ENCODE measurements at regions not wholly inside any gene's neighbourhood (a gene's known extent, or its start where the extent isn't known, plus 50 kb on each side); places are given as distances from the start of the nearest gene placed in this dataset.

DNA sequence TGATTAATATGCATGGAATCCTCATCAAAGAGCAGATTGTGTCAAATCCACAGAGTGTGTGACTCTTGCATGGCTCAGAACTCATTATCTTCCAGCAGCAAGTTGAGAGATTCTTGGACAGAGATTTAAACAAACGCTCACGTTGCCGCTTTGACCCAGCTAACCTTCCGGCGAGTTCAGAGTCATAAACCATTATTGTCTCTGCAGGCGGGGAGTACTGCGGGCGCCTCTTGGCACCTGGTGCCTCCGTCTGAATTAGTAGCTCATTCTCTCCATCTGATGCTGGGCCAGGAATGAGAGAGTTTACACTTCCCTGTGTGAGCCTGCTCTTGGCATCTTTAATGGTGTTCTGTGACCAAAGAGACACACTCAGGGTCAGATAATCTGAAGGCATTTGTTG is 138.6 kb upstream of the WSCD1 start (continued):
- TF ChIP-seq, protein P1, sequence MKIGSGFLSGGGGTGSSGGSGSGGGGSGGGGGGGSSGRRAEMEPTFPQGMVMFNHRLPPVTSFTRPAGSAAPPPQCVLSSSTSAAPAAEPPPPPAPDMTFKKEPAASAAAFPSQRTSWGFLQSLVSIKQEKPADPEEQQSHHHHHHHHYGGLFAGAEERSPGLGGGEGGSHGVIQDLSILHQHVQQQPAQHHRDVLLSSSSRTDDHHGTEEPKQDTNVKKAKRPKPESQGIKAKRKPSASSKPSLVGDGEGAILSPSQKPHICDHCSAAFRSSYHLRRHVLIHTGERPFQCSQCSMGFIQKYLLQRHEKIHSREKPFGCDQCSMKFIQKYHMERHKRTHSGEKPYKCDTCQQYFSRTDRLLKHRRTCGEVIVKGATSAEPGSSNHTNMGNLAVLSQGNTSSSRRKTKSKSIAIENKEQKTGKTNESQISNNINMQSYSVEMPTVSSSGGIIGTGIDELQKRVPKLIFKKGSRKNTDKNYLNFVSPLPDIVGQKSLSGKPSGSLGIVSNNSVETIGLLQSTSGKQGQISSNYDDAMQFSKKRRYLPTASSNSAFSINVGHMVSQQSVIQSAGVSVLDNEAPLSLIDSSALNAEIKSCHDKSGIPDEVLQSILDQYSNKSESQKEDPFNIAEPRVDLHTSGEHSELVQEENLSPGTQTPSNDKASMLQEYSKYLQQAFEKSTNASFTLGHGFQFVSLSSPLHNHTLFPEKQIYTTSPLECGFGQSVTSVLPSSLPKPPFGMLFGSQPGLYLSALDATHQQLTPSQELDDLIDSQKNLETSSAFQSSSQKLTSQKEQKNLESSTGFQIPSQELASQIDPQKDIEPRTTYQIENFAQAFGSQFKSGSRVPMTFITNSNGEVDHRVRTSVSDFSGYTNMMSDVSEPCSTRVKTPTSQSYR (CRISPR knock-in tag; IDR thresholded peaks at IDR 0.05) = no peak
- TF ChIP-seq NR3C1 (CRISPR knock-in tag; conservative IDR thresholded peaks at IDR 0.05; ENCODE audit: low read depth) = no peak
- TF ChIP-seq CREB1 (CRISPR knock-in tag; IDR thresholded peaks at IDR 0.05) = no peak
- TF ChIP-seq ZNF263 (CRISPR knock-in tag; IDR thresholded peaks at IDR 0.05; ENCODE audit: low read depth) = no peak
- TF ChIP-seq SMAD4 (CRISPR knock-in tag; IDR thresholded peaks at IDR 0.05) = no peak
- no peak for TF ChIP-seq NR2C2 (CRISPR knock-in tag; IDR thresholded peaks at IDR 0.05)
- TF ChIP-seq, protein P2, sequence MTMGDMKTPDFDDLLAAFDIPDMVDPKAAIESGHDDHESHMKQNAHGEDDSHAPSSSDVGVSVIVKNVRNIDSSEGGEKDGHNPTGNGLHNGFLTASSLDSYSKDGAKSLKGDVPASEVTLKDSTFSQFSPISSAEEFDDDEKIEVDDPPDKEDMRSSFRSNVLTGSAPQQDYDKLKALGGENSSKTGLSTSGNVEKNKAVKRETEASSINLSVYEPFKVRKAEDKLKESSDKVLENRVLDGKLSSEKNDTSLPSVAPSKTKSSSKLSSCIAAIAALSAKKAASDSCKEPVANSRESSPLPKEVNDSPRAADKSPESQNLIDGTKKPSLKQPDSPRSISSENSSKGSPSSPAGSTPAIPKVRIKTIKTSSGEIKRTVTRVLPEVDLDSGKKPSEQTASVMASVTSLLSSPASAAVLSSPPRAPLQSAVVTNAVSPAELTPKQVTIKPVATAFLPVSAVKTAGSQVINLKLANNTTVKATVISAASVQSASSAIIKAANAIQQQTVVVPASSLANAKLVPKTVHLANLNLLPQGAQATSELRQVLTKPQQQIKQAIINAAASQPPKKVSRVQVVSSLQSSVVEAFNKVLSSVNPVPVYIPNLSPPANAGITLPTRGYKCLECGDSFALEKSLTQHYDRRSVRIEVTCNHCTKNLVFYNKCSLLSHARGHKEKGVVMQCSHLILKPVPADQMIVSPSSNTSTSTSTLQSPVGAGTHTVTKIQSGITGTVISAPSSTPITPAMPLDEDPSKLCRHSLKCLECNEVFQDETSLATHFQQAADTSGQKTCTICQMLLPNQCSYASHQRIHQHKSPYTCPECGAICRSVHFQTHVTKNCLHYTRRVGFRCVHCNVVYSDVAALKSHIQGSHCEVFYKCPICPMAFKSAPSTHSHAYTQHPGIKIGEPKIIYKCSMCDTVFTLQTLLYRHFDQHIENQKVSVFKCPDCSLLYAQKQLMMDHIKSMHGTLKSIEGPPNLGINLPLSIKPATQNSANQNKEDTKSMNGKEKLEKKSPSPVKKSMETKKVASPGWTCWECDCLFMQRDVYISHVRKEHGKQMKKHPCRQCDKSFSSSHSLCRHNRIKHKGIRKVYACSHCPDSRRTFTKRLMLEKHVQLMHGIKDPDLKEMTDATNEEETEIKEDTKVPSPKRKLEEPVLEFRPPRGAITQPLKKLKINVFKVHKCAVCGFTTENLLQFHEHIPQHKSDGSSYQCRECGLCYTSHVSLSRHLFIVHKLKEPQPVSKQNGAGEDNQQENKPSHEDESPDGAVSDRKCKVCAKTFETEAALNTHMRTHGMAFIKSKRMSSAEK (CRISPR knock-in tag; IDR thresholded peaks at IDR 0.05; ENCODE audit: borderline replicate concordance) = no peak
- TF ChIP-seq, protein P3, sequence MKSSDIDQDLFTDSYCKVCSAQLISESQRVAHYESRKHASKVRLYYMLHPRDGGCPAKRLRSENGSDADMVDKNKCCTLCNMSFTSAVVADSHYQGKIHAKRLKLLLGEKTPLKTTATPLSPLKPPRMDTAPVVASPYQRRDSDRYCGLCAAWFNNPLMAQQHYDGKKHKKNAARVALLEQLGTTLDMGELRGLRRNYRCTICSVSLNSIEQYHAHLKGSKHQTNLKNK (CRISPR knock-in tag; IDR thresholded peaks at IDR 0.05) = no peak
- TF ChIP-seq HMGA2 (CRISPR knock-in tag; IDR thresholded peaks at IDR 0.05) = no peak

DNA sequence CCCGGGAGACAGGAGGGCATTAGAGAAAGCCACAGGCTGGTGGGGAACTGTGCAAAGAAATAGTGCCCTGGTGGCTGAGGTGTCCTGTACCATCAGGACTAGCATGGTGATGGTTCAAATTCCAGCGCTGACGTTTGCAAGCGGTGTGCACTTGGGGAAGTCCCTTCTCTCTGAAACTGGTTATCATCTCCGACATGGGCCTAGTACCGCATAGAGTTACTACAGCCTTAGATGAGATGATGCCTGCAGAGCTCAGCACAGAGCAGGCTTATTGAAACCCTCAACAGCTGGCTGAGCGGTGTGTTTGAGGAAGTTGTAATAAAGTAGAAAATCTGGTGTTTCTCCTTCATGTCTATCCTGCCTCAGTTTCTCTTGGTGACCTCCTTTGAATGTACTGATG is 136.7 kb upstream of the WSCD1 start:
- H3K27ac Mint-ChIP-seq = no peak overlapping the region
- ChIA-PET CTCF (interaction anchor here (0.7 kb wide), 1 partner anchor 19 kb away, joined by 6 read pairs; no protein-coding TSS in a partner anchor), POLR2A (no interaction called here)
- H3K4me1 Mint-ChIP-seq = peaks cover 7% of the 10 kb centered on the region
- no peaks in the 10 kb centered on the region for H3K36me3 Mint-ChIP-seq
- TF ChIP-seq TCF7 (CRISPR knock-in tag; IDR thresholded peaks at IDR 0.05; ENCODE audit: low read depth) (no peak), CREB1 (CRISPR knock-in tag; IDR thresholded peaks at IDR 0.05) (no peak), JUN (CRISPR knock-in tag; IDR thresholded peaks at IDR 0.05) (no peak), HMGA2 (CRISPR knock-in tag; IDR thresholded peaks at IDR 0.05) (no peak)
- TF ChIP-seq, protein P4, sequence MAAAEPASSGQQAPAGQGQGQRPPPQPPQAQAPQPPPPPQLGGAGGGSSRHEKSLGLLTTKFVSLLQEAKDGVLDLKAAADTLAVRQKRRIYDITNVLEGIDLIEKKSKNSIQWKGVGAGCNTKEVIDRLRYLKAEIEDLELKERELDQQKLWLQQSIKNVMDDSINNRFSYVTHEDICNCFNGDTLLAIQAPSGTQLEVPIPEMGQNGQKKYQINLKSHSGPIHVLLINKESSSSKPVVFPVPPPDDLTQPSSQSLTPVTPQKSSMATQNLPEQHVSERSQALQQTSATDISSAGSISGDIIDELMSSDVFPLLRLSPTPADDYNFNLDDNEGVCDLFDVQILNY (CRISPR knock-in tag; IDR thresholded peaks at IDR 0.05) = no peak
- TF ChIP-seq, protein P2 (CRISPR knock-in tag; IDR thresholded peaks at IDR 0.05; ENCODE audit: borderline replicate concordance) = no peak
- H3K9me3 Mint-ChIP-seq = peaks cover 21% of the 10 kb centered on the region
- H3K4me3 Mint-ChIP-seq = no peak overlapping the region
- DNase-seq (ENCODE audit: low spot score) = no peak
- H3K27me3 Mint-ChIP-seq (ENCODE audit: low read depth) = no peaks in the 10 kb centered on the region; the same call in none of the 2 replicates
- no peak for ATAC-seq
